ENCODE measurements at regions not wholly inside any gene's neighbourhood (a gene's known extent, or its start where the extent isn't known, plus 50 kb on each side); places are given as distances from the start of the nearest gene placed in this dataset.

GRCh38 chr12:124201248-124201647 lies 93.6 kb upstream of the RFLNA start:
- Mint-ChIP-seq H3K4me3 (no peak overlapping the region), H3K9me3 (ENCODE audit: low read depth) (peaks cover 9% of the 10 kb centered on the region), H3K4me1 (no peaks in the 10 kb centered on the region), H3K27me3 (peaks cover 8% of the 10 kb centered on the region), H3K36me3 (ENCODE audit: low read depth) (no peaks in the 10 kb centered on the region), H3K27ac (no peak overlapping the region)
- POLR2A ChIA-PET: no interaction called here
- ATAC-seq: no peak
- intact Hi-C loops (cut with DNase I, micrococcal nuclease): no loop called here
- no peak for DNase-seq
- CTCF ChIA-PET: interaction anchor here (0.6 to 1.2 kb wide), 2 partner anchors 38 to 171 kb away, joined by 3 to 4 read pairs; no protein-coding TSS in a partner anchor

- ChIA-PET POLR2A (interaction anchor here (0.7 kb wide), 1 partner anchor 694 kb away, joined by 3 read pairs; no protein-coding TSS in a partner anchor), CTCF (no interaction called here)
- H3K4me3 Mint-ChIP-seq: no peak overlapping the region
- peaks cover 6% of the 10 kb centered on the region for H3K9me3 Mint-ChIP-seq (ENCODE audit: low read depth)
- no peak overlapping the region for H3K27ac Mint-ChIP-seq
- no peaks in the 10 kb centered on the region for H3K36me3 Mint-ChIP-seq (ENCODE audit: low read depth)
- intact Hi-C loops (cut with DNase I, micrococcal nuclease): no loop called here
- DNase-seq: no peak
- ATAC-seq: no peak
- H3K4me1 Mint-ChIP-seq: no peaks in the 10 kb centered on the region
- peaks cover 6% of the 10 kb centered on the region for H3K27me3 Mint-ChIP-seq
Measured at GRCh38 chr12:124203176-124203575, 91.7 kb upstream of the RFLNA start.

- intact Hi-C loops (cut with DNase I, micrococcal nuclease): no loop called here
- DNase-seq (no peak), ATAC-seq (no peak)
- no peaks in the 10 kb centered on the region for H3K4me1 Mint-ChIP-seq
- ChIA-PET CTCF (no interaction called here), POLR2A (no interaction called here)
- no peaks in the 10 kb centered on the region for H3K36me3 Mint-ChIP-seq (ENCODE audit: low read depth)
- H3K27me3 Mint-ChIP-seq: peaks cover 6% of the 10 kb centered on the region
- no peak overlapping the region for H3K4me3 Mint-ChIP-seq
- peaks cover 6% of the 10 kb centered on the region for H3K9me3 Mint-ChIP-seq (ENCODE audit: low read depth)
- no peak overlapping the region for H3K27ac Mint-ChIP-seq
Measured at GRCh38 chr12:124205405-124205804, 89.5 kb upstream of the RFLNA start.

- intact Hi-C loops (cut with DNase I, micrococcal nuclease): no loop called here
- ChIA-PET CTCF (interaction anchor here (1.5 kb wide), 1 partner anchor 171 kb away, joined by 6 read pairs; no protein-coding TSS in a partner anchor), POLR2A (no interaction called here)
- no peaks in the 10 kb centered on the region for H3K9me3 Mint-ChIP-seq (ENCODE audit: low read depth)
- H3K4me1 Mint-ChIP-seq: no peaks in the 10 kb centered on the region
- ATAC-seq: no peak
- no peak for DNase-seq
- no peak overlapping the region for H3K27ac Mint-ChIP-seq
- H3K27me3 Mint-ChIP-seq: peaks cover 3% of the 10 kb centered on the region
- H3K4me3 Mint-ChIP-seq: no peak overlapping the region
- no peaks in the 10 kb centered on the region for H3K36me3 Mint-ChIP-seq (ENCODE audit: low read depth)
Measured at GRCh38 chr12:124207049-124207448, 87.8 kb upstream of the RFLNA start.

GRCh38 chr12:124207617-124208016 lies 87.3 kb upstream of the RFLNA start:
- ChIA-PET CTCF (interaction anchor here (0.7 kb wide), 2 partner anchors 57 to 558 kb away, joined by 3 read pairs; no protein-coding TSS in a partner anchor), POLR2A (no interaction called here)
- no peak for DNase-seq
- intact Hi-C loops (cut with DNase I, micrococcal nuclease): no loop called here
- H3K36me3 Mint-ChIP-seq (ENCODE audit: low read depth): no peaks in the 10 kb centered on the region
- H3K27ac Mint-ChIP-seq: no peak overlapping the region
- peaks cover 3% of the 10 kb centered on the region for H3K27me3 Mint-ChIP-seq
- no peaks in the 10 kb centered on the region for H3K4me1 Mint-ChIP-seq
- no peaks in the 10 kb centered on the region for H3K9me3 Mint-ChIP-seq (ENCODE audit: low read depth)
- ATAC-seq: no peak
- H3K4me3 Mint-ChIP-seq: no peak overlapping the region

GRCh38 chr12:124208489-124208888 lies 86.4 kb upstream of the RFLNA start:
- intact Hi-C loops (cut with DNase I, micrococcal nuclease): no loop called here
- ATAC-seq: no peak
- POLR2A ChIA-PET: no interaction called here
- Mint-ChIP-seq H3K4me1 (no peaks in the 10 kb centered on the region), H3K4me3 (no peak overlapping the region), H3K9me3 (ENCODE audit: low read depth) (no peaks in the 10 kb centered on the region), H3K36me3 (ENCODE audit: low read depth) (no peaks in the 10 kb centered on the region), H3K27ac (no peak overlapping the region), H3K27me3 (peaks cover 3% of the 10 kb centered on the region)
- DNase-seq: no peak
- CTCF ChIA-PET: interaction anchor here (0.6 kb wide), 1 partner anchor 12 kb away, joined by 4 read pairs; no protein-coding TSS in a partner anchor

- ATAC-seq: no peak
- H3K4me3 Mint-ChIP-seq: no peak overlapping the region
- POLR2A ChIA-PET: no interaction called here
- peaks cover 5% of the 10 kb centered on the region for H3K36me3 Mint-ChIP-seq (ENCODE audit: low read depth)
- no peaks in the 10 kb centered on the region for H3K4me1 Mint-ChIP-seq
- no peak for DNase-seq
- intact Hi-C loops (cut with DNase I, micrococcal nuclease): no loop called here
- peaks cover 8% of the 10 kb centered on the region for H3K27me3 Mint-ChIP-seq
- H3K27ac Mint-ChIP-seq: no peak overlapping the region
- CTCF ChIA-PET: no interaction called here
- peaks cover 12% of the 10 kb centered on the region for H3K9me3 Mint-ChIP-seq (ENCODE audit: low read depth)
Measured at GRCh38 chr12:124210991-124211577, 83.8 kb upstream of the RFLNA start.

- intact Hi-C loops (cut with DNase I, micrococcal nuclease): no loop called here
- CTCF ChIA-PET: no interaction called here
- no peak overlapping the region for H3K4me3 Mint-ChIP-seq
- POLR2A ChIA-PET: no interaction called here
- ATAC-seq: no peak
- no peak overlapping the region for H3K27ac Mint-ChIP-seq
- DNase-seq: no peak
- peaks cover 5% of the 10 kb centered on the region for H3K36me3 Mint-ChIP-seq (ENCODE audit: low read depth)
- H3K4me1 Mint-ChIP-seq: no peaks in the 10 kb centered on the region
- peaks cover 8% of the 10 kb centered on the region for H3K27me3 Mint-ChIP-seq
- H3K9me3 Mint-ChIP-seq (ENCODE audit: low read depth): peaks cover 12% of the 10 kb centered on the region
Measured at GRCh38 chr12:124211753-124212152, 83.1 kb upstream of the RFLNA start.

- ATAC-seq: no peak
- no peak for DNase-seq
- H3K9me3 Mint-ChIP-seq (ENCODE audit: low read depth): peaks cover 12% of the 10 kb centered on the region
- no peak overlapping the region for H3K4me3 Mint-ChIP-seq
- ChIA-PET CTCF (interaction anchor here (0.6 to 0.7 kb wide), 3 partner anchors 10 to 1069 kb away, joined by 3 to 4 read pairs (median 3); no protein-coding TSS in a partner anchor), POLR2A (no interaction called here)
- no peak overlapping the region for H3K27ac Mint-ChIP-seq
- intact Hi-C loops (cut with DNase I, micrococcal nuclease): no loop called here
- H3K4me1 Mint-ChIP-seq: no peaks in the 10 kb centered on the region
- peaks cover 5% of the 10 kb centered on the region for H3K36me3 Mint-ChIP-seq (ENCODE audit: low read depth)
- H3K27me3 Mint-ChIP-seq: peaks cover 6% of the 10 kb centered on the region
Measured at GRCh38 chr12:124213666-124214347, 81.1 kb upstream of the RFLNA start.

- POLR2A ChIA-PET: no interaction called here
- ATAC-seq: no peak
- Mint-ChIP-seq H3K27me3 (peaks cover 6% of the 10 kb centered on the region), H3K4me1 (no peaks in the 10 kb centered on the region), H3K36me3 (ENCODE audit: low read depth) (peaks cover 5% of the 10 kb centered on the region), H3K9me3 (ENCODE audit: low read depth) (peaks cover 12% of the 10 kb centered on the region), H3K27ac (no peak overlapping the region), H3K4me3 (no peak overlapping the region)
- no peak for DNase-seq
- CTCF ChIA-PET: interaction anchor here (0.6 to 0.7 kb wide), 3 partner anchors 10 to 1068 kb away, joined by 3 to 4 read pairs (median 3); no protein-coding TSS in a partner anchor
- intact Hi-C loops (cut with DNase I, micrococcal nuclease): no loop called here
Measured at GRCh38 chr12:124214574-124214973, 80.3 kb upstream of the RFLNA start.

GRCh38 chr12:124216966-124217365 lies 77.9 kb upstream of the RFLNA start:
- Mint-ChIP-seq H3K36me3 (ENCODE audit: low read depth) (peaks cover 5% of the 10 kb centered on the region), H3K27me3 (peaks cover 10% of the 10 kb centered on the region), H3K4me1 (no peaks in the 10 kb centered on the region), H3K4me3 (no peak overlapping the region), H3K9me3 (ENCODE audit: low read depth) (peaks cover 12% of the 10 kb centered on the region), H3K27ac (no peak overlapping the region)
- no peak for ATAC-seq
- no peak for DNase-seq
- intact Hi-C loops (cut with DNase I, micrococcal nuclease): no loop called here
- POLR2A ChIA-PET: no interaction called here
- CTCF ChIA-PET: no interaction called here

- Mint-ChIP-seq H3K4me1 (no peaks in the 10 kb centered on the region), H3K27ac (no peak overlapping the region), H3K9me3 (ENCODE audit: low read depth) (peaks cover 12% of the 10 kb centered on the region), H3K27me3 (peaks cover 11% of the 10 kb centered on the region), H3K36me3 (ENCODE audit: low read depth) (peaks cover 5% of the 10 kb centered on the region), H3K4me3 (no peak overlapping the region)
- ChIA-PET CTCF (no interaction called here), POLR2A (no interaction called here)
- intact Hi-C loops (cut with DNase I, micrococcal nuclease): no loop called here
- ATAC-seq (no peak), DNase-seq (no peak)
Measured at GRCh38 chr12:124217508-124218242, 77.2 kb upstream of the RFLNA start.
